ENCODE measurements at regions not wholly inside any gene's neighbourhood (a gene's known extent, or its start where the extent isn't known, plus 50 kb on each side); places are given as distances from the start of the nearest gene placed in this dataset.

DNA sequence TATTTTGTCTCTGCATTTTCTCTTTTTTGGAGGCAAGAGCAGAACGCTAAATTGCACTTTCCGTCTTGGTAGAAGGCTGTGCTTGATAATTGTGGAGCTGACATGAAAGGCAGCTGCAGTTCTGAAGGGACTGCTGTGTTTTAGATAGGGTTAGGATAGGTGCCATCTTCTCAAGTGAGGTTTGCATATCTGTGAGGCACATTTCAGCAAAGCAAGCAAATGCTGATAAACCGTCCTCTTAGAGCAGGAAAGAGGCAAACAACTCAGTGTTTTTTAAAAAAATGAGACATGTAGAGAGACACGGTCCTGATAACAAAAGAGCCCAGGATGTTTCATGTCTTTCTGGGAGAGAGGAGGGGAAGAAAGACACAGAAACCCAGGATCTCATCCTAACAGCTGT lies 217.7 kb downstream of the SOCS6 start:
- no peak overlapping the region for H3K4me3 ChIP-seq (ENCODE audit: low read depth, low read length)
- no peak for TF ChIP-seq CTCF (IDR thresholded peaks at IDR 0.05; ENCODE audit: insufficient read depth, low read depth, low read length)
- DNase-seq (ENCODE audit: low read depth) = no peak

DNA sequence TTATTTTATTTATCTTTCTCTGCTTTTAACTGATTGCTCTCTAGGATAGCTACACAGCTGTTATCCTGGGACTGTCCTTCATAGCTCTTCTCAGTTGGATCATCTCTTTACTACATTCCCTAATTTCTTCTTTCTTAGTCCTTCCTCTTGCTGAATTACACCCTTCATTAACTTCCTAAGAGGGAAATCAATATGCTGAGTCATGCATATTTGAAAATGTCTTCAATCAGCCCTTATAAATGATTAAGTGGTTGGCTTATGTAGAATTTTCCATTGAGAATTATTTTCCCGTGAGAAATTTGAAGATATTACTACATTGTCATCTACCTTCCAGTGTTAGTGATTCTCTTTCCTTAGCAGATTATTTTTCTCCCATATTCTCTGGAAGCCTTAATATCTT lies 214.2 kb downstream of the SOCS6 start:
- no peak for TF ChIP-seq CTCF (IDR thresholded peaks at IDR 0.05; ENCODE audit: insufficient read depth, low read depth, low read length)
- H3K4me3 ChIP-seq (ENCODE audit: low read depth, low read length) = no peak overlapping the region
- DNase-seq (ENCODE audit: low read depth) = no peak

DNA sequence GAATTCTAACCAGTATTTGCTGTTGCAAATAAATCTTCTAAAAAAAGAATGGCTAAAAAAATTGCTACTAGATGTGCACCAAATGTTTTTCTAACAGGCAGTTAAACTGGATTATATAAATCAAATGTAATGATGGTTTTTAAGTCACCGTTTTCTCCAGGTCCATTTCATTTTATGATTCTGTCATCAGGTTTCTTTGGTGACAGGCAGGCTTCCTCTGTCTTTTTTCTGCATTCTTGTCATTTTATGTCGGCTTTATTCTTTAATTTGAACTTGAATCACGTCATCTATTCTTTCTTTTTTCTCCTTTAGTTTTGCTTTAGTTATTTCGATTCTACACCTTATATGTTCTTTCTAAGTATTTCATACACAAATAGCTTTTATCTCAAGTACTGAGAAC lies 212.5 kb downstream of the SOCS6 start:
- TF ChIP-seq CTCF (IDR thresholded peaks at IDR 0.05; ENCODE audit: insufficient read depth, low read depth, low read length) = no peak
- no peak overlapping the region for H3K4me3 ChIP-seq (ENCODE audit: low read depth, low read length)
- DNase-seq (ENCODE audit: low read depth) = no peak

DNA sequence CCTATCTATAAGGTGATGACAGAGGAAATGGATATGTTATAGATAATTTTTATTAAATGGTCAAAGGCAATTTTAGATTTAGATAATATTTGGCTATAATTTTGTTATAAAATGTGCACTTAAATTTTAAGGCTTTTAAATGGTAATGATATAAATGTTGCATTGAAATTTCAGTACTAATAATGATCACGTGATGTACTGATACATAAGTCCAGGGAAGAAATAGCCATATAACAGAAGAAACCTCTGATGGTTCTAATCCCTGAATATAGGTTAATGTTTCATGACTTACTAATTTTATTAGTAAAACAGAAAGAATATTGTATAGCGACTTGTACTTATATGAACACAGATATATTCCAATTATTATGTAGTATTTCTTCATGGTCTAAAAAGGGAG lies 211.9 kb downstream of the SOCS6 start:
- H3K4me3 ChIP-seq (ENCODE audit: low read depth, low read length) = no peak overlapping the region
- TF ChIP-seq CTCF (IDR thresholded peaks at IDR 0.05; ENCODE audit: insufficient read depth, low read depth, low read length) = no peak
- no peak for DNase-seq (ENCODE audit: low read depth)

GRCh38 chr18:70499218-70499691 lies 210.4 kb downstream of the SOCS6 start:
- peak; percentile 1 for DNase-seq (ENCODE audit: low read depth)
- H3K4me3 ChIP-seq (ENCODE audit: low read depth, low read length) = peak overlapping the region; percentile 12
- TF ChIP-seq CTCF (IDR thresholded peaks at IDR 0.05; ENCODE audit: insufficient read depth, low read depth, low read length) = no peak

- no peak for TF ChIP-seq CTCF (IDR thresholded peaks at IDR 0.05; ENCODE audit: insufficient read depth, low read depth, low read length)
- no peak for DNase-seq (ENCODE audit: low read depth)
- H3K4me3 ChIP-seq (ENCODE audit: low read depth, low read length) = no peak overlapping the region
These were observed 207.8 kb downstream of the SOCS6 start for GRCh38 chr18:70496353-70497294.

Measured in fibroblast of villous mesenchyme (primary cell).